NCI-H2029 treated with DMSO at 0.1 percent for 48 hours (cell line): ENCODE measurements at regions not wholly inside any gene's neighbourhood (a gene's known extent, or its start where the extent isn't known, plus 50 kb on each side); places are given as distances from the start of the nearest gene placed in this dataset.

ENCODE experiments used
- DNase-seq: peaks from one replicate; lab custom pipeline; 2025; lab: John Stamatoyannopoulos, UW

DNA sequence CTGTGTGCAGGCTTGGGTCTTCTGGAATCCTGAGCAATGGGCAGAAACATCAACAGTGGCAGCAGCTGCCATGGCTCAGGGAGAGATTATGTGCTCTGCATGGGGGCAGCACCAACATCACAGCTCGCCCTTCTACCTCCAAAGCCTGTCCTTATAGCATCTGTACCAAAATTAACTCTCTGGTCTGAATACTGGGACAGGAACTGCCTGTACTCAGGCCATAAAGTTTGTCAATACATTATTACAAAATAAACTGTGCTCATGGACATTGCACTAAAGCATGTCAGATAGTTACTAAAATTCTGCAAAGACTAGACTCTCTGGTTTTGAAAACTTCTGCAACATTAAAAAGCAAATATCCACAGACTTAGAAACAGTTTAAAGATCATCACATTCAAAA, 91.6 kb downstream of the ZC3H11B start:
- DNase-seq = no peak

DNA sequence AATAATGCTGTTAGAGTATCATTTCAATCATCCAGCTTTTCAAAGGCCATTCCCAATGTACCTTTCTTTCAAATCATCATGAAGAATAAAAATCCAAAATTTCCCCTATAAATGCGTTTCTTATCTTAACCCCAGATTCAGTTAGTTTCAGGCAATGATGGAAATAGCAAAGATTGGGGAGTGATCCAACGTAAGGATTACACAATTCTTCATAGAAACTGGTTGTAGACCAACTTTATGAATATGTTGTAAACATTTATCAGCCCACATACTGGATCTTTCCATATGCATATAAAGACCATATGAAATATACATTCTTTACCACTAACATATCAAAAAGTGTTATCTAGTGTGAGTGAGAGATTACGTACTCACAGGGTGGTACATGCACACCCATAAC, 92.7 kb downstream of the ZC3H11B start:
- no peak for DNase-seq

DNA sequence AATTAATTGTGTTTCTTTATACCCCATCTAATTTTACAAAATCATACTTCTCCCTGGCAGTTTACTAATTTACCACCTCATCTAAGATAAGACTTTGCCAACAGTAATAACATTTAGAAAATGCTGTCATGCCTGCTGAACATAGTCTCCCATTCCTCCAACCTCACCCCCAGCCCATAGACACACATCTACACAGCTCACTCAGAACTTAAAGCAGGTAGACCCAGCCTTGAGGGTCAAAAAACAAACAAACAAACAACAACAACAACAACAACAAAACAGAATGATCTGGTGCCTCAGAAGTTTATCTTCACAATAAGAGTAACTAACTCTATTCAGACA, 94.0 kb downstream of the ZC3H11B start:
- no peak for DNase-seq

DNA sequence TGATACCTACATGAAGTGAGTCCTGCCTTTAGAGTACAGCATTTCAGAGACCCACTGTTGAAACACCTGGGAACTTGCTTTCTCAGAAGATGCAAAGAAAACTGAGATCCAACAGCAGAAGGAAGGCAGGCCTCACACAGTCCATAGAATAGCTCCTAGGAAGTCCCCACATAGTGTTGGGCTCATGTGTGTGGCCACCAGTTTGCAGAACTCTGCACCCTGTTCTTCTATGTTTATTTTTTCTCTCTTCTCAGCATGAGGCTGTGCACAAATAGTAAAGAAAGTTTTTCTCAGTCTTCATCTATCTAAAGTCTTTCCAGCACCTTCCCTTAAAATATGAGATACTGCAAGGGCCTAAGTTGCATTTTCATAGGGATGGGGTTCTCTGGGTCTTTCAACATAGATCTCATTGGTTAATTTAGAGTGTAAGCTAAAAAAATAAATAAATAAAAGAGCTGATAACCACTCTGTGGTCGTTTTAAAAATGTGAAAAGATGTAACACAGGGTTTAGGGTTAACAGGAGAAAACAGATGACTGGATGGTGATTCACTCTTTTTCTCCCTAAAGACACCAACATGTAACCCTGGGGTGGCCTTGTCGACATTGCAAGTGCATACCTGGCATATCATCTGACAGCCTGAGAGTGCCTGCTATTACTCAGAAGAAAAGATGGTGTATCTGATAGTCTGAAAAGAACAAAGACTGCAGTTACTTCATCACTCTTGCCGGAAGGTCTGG, 94.6 kb downstream of the ZC3H11B start:
- DNase-seq = no peak

DNA sequence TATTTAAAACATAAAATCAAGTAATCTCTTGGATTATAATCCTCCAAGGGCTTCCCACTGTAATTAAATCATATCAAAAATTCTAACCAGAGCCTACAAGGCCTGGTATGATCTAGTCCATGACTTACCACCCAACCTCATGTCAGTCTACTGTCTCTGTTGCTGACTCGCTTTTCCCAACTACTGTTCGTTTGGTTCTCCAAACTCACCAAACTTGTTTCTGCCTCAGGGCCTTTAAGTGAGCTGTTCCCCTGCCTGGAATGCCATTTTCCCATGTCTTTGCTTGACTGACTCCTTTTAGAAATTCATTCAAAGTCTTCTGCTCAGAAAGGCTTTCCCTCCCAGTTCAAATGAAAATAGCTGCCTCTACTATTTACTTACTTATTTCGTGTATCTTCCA, 95.9 kb downstream of the ZC3H11B start:
- no peak for DNase-seq

DNA sequence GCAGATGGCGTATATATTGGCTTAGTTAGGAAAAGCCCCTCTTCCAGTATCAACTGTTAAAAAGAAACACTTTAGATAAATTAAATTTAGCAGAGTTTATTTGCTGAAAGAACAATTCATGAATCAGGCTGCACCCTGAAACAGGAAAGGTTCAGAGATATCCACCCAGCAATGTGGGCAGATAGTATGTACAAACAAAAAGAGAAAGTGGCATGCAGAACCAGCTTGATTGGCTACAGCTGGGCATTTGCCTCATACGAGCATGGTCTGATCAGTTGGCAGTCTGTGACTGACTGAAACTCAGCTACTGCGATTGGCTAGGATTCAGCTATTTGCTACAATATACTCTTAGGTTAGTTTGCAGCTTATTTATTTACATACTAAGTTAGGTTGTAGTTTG, 98.2 kb downstream of the ZC3H11B start:
- no peak for DNase-seq

DNA sequence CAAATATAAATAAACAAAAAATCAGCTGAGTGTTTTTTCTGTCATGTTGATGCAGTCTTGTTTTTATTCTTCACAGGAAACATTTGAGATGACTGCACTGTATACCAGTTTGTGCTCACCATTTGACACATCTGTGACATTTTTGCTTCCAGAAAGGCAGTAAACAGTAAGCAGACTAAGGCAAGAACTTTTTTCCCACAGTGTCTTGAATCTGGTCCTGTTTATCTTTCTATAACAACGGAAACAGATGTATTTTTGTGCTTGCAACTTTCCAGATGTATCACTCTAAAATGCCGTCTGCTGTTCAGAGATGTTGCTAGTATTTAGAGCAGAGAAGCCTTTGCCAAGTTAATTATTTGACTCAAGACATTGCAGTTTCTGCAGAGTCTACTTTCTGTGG, 105.5 kb downstream of the ZC3H11B start:
- DNase-seq = no peak

DNA sequence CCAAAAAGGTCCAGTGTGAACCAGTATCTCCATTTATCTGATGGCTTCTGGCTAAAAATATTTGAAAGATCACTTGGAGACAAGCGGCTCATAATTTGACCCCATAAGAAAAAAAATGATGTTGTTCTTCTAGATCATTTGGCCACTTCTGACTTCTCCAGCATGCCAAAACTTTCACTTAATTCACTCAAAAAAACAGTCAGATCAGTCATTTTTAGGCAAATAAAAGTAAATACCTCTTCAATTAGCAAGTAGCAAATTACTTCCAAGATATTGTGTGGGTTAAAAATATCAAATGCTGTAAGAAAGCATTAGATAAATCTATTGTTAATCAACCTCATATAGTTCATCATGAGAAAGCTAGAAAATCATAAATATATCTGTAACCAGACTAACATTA, 106.0 kb downstream of the ZC3H11B start:
- no peak for DNase-seq

DNA sequence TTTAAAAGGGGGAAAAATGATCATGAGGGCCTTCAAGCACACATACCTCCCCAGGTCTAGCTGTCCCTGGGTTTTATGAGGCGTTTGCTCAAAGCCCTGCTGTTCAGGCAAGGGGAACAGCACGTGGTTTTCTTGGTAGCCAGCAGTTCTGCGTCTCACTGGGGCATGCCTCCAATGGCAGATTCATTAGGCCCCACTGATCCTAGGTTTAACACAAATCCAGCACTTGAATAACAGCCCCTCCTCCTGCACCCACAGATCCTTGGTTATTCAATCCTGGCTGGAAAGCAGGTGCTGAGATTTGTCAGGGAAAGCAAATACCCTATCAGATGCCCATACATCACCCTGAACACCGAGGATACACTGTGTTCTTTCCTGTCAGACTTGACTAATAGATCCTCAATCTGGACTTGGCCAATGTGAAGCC, 106.4 kb downstream of the ZC3H11B start:
- no peak for DNase-seq

DNA sequence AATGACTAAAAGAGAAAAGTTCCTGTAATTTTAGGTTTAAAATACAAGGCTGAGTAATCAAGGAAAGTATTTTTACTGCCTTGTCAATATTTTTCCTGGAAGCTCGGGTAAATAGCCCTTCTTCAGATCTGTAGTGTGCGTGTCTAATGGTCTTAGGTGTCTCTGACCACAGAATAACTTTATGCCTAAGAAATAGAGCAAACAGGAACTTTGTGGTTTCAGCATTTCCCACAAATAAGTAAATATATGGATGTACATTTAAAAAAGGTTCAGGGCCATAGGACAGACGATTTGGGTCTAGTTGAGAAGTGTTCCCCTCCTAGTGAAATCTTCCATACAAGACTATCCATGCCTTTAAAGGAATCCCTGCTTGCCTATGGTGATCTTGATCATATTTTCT, 107.0 kb downstream of the ZC3H11B start:
- DNase-seq = no peak

DNA sequence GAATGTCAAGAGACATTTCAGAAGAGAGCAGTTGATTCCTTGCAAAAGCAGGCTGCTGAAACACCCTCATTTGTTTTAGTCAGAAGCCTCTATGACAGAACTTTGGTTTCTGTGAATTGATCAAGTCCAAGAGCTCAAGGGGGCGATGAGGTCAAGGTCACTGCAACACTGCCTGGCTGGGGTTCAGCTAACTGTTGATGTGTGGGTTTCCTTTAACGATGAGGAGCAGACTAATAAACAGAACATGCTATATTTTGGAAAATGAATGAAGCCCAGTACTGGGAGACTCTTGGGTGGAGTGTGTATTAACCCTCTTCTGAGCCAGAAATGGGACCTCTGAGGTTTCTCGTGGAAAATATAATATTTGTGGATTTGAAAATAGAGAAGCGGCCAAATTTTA, 109.3 kb downstream of the ZC3H11B start:
- DNase-seq = no peak

DNA sequence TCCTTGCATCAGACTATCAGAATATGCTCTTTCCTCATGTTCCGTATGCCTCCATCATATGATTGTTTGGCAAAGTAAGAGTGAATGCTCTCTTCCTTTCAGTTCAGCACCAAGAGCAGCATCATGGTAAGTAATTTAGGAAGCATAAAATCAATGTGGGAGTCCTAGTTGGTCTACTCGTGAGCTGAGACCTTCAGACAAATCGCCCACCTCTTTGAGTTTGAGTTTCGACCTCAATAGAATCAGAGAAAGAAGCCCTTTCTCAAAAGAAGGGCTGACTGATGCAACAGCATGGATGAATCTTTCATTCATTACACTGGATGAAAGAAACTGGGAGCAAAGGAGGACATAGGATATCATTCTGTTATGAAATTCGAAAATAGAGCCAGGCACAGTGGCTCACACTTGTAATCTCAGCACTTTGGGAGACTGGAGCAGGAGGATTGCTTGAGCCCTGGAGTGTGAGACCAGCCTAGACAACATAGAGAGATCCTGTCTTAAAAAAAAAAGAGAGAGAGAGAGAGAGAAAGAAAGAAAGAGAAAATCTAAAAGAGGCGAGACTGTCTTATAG, 112.5 kb downstream of the ZC3H11B start:
- DNase-seq = no peak

DNA sequence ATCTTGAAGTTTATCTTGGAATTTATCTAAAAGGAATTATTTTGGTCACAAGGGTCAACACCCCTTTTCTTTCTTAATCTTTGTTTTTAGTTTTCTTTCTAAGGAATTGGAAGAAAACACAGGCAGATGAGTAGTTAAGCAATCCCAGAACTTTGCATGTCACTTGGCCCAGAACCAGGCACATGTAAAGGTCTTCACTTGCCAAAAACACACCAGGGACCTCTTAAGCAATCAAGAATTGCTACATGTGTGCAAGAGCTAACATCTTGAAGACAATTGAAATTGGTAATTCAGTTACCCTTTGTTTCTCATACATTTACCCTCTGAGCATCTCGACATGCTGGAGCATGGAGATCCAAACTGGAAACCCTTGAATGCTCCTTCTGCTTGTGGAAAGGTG, 114.2 kb downstream of the ZC3H11B start:
- no peak for DNase-seq

DNA sequence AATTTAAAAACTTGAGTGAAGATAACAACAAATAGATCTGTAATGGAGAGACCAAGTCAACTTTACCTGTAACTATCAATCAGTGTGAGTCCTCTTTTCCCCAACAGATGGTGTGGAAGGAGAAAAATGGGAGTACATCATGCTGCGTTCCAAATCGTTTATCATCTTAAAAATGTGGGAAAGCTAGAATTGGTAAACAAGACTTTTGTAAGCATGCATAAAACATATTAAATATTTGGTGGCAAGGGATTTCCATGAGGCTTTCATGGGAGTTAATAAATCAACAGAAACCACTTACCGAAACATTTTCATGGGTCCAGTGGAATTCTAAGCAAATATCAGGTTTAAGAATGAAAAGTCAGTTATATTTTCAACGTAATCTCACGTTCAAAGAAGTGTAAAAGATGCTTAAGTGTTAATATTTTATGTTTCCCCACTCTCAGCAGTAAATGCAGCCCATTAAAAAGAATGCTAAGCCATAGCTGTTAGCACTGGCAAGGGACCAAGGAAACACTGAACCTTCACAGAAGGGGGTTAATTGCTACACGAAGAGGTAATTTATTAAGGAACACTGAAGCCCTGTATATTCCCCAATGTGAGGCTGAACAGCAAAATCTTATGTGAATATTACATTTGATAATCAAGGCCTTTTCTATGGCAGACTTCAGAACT, 117.0 kb downstream of the ZC3H11B start:
- no peak for DNase-seq

DNA sequence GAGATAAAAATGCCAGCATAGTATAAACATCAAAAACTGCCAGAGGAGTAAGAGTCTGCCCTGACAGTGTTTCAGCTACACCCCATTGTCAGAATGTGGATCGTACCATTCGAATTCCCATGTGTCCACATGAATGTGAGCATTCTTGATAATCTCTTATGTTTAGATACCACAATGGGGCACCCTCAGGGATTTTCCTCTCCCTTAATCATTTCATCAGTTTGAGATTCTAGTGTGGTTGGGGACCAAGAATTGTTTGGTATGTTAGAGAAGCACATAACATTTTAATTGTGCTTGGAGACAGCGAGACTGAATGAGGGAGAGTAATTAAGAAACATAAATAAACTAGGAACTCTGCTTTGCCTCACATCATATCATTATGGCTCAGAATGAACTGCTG, 120.2 kb downstream of the ZC3H11B start:
- no peak for DNase-seq

DNA sequence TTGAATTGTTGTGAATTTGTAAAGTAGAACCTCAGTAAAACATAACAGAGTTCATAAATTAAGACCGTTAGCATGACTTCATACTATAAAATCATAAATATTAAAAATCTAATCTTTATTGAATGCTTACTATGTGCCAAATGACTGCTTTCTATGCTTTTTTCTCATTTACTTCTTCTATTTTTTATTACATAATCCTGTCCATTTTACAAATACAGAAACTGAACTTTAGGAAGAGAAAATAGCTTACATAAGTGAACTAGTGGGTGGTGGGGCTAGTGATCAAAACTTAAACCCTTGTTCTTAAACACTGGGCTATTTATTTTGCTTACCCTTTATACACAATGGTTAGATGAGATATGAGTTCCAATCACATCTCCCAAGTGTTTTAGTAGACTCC, 122.3 kb downstream of the ZC3H11B start:
- no peak for DNase-seq

DNA sequence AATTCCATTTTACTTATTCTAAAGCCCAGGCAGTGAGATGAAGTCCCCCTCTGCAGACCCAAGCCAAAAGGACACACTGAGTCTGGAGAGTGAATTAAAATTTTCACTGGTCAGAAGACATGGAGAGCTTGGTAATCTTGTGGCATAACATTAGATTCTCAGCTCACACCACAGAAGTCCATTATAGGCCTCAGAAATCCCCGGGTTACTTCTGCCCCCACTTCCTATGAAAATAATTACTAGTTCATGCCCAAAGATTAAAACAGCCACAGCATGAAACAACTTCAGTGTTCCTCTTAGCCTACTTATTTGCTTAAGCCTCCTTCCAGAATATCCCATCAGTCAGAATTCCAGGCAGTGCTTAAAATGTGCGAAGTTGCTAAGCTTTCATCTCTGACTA, 123.3 kb downstream of the ZC3H11B start:
- DNase-seq = no peak

DNA sequence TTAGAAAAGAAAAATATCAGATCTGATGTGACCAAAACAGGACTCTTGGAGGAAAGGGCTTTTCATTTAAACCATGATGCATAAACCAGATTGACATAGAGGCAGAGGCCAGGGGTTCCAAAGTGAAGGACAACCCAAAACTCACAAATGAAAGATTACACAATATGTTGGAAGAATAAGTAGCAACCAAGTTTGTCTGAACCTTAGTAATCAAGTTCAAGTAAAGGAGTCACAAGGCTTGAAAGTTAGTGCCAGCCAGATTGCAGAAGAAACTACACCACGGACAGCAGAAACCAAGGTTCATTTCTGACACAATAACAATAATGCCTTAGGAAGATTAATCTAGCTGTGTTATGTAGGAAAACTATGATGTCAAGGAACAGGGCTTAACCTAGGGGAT, 124.6 kb downstream of the ZC3H11B start:
- no peak for DNase-seq

DNA sequence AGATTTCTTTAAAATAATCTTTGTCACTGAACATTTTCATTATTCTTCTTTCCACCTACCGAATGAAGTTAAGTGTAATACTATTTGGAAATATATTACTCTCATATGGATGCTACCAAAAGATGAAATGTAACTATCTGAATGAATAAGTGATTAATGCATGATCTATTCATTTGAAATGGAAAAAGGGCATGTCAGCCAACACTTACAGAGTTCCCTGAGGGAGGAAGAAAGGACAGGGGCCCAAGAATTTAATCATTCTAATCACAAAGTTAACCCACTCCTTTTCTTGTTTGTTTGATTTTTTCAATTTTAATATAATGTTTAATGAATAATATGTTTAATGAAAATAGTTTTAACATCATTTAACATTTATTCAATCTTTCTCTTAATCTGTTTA, 129.4 kb downstream of the ZC3H11B start:
- no peak for DNase-seq

DNA sequence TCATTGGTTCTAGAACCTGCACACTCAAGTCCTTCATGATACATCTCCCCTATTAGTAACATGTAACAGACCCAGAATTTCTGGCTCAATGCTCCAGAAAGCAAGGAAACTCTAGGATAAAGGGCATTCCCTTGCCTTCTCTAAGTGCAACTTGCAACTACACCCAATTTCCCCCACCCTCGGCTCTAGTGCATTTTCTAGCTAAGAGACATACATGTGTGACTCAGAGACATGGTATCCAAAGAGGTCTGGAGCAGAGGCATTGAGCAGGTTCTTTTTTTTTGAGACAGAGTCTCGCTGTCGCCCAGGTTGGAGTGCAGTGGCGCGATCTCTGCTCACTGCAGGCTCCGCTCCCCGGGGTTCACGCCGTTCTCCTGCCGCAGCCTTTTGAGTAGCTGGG, 132.9 kb downstream of the ZC3H11B start:
- DNase-seq = no peak

DNA sequence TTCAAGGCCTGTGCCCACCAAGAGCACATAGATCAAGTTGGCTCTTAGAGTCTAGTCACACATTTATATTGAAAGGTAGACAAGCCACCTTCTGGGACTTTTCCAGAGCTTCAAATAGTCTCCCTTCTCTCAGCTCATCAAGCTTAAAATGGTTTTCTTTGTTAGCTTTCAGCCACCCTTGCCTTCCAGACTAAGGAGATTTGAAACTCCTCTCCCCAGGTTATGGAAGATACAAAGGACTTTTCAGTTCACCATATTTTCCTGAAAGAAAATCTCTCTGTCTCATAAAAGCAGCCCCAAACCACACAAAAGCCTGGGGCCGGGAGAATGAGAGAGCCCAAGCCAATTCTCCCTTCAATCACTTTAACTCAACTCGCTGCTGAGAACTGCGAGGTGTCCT, 134.1 kb downstream of the ZC3H11B start:
- no peak for DNase-seq

DNA sequence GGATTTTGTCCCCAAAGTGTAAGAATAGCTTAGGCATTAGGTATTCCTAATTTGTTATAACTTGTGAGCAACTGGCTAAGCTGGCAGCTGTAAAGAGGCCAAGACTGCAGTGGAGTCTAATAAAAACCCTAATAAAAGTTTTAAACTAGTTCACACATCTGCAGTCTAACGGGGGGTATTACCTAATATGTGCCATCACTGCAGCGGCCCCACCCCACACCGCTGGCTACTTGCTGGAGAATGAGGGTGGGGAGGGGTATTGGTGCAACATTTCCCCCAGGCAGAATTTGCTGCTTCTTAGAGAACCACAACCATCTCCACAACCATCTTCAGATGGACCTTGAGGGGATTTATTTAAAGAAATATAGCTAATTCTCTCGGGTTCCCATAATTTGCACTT, 135.0 kb downstream of the ZC3H11B start:
- no peak for DNase-seq

DNA sequence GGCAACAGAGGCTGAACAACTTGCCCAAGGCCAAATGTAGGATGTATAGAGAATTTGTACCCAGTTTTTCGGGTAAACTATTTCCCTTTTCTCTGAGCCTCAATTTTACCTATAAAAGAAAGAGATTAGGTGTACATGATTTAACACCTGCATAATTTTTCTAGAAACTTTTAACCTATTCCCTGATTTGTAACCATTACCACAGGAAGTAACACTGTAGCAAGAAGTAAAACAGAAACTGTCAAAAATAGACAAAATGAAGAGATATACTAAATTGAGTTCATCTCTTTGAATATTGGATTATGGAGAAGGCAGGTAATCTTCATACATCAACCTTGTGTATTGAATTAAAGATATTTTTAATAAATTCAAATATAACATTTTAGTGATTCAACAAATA, 136.2 kb downstream of the ZC3H11B start:
- no peak for DNase-seq

DNA sequence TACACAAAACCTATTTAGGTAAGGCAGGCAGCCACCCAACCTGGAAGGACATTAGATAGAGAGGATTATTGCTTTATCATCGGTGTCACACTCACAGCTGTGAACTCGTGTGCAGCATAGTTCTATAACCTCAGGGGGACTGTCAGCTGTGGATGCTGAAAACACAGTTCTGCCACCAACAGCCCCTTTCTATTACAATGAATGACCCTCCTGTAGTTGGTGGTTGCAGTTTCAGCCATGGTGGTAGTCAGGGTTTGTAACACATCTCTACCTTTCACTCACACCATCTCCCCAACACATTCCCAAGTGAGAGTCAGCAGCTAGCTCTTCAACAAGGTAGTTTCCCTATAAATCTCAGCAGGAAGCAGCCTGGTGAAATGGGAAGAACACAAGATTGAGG, 136.8 kb downstream of the ZC3H11B start:
- no peak for DNase-seq
